ENCODE measurements at regions not wholly inside any gene's neighbourhood (a gene's known extent, or its start where the extent isn't known, plus 50 kb on each side); places are given as distances from the start of the nearest gene placed in this dataset.

- TF ChIP-seq CTCF (IDR thresholded peaks at IDR 0.05; ENCODE audit: control extremely low read depth in 1 of 3, insufficient read depth in 1 of 3, low read depth in 1 of 3, low read length in 3 of 3) (no peak), CBX5 (IDR thresholded peaks at IDR 0.05; ENCODE audit: low read depth, low read length) (no peak), RFX5 (IDR thresholded peaks at IDR 0.05; ENCODE audit: borderline replicate concordance, low read depth, low read length) (no peak)
Observed at GRCh38 chr11:95318498-95318897, 87.5 kb upstream of the SESN3 start.
